Lower leg skin (tissue), 3 donors: ENCODE measurements at regions not wholly inside any gene's neighbourhood (a gene's known extent, or its start where the extent isn't known, plus 50 kb on each side); places are given as distances from the start of the nearest gene placed in this dataset.

ENCODE experiments used
- CTCF ChIP-seq, 3 donors: fragments of 450-650 bp; IDR thresholded peaks; one replicate each; pipeline ENCODE4 v1.5.1; 2016; ENCODE audit warnings: antibody characterized with exemption in 3 of 3, mild to moderate bottlenecking in 3 of 3, moderate library complexity in 2 of 3
- POLR2A ChIP-seq, 2 donors: fragments of 450-650 bp; IDR thresholded peaks; one replicate each; pipeline ENCODE4 v1.6.1; 2016 to 2017; ENCODE audit warnings: antibody characterized with exemption in 2 of 2, mild to moderate bottlenecking in 1 of 2, moderate library complexity in 1 of 2

- TF ChIP-seq POLR2A (IDR thresholded peaks at IDR 0.05) (no peak), CTCF (IDR thresholded peaks at IDR 0.05) (no peak)
Measured at GRCh38 chr13:73499695-73500094, 440.9 kb downstream of the KLF5 start.
